Parathyroid adenoma (tissue), 2 donors: ENCODE measurements at regions not wholly inside any gene's neighbourhood (a gene's known extent, or its start where the extent isn't known, plus 50 kb on each side); places are given as distances from the start of the nearest gene placed in this dataset.

Source experiments
- H2AFZ ChIP-seq: fragments of 300-600 bp; sonication (generic); one replicate; pipeline ENCODE4 v1.7.0; 2017; ENCODE audit warnings: antibody characterized with exemption, mild to moderate bottlenecking
- H3K27ac ChIP-seq: fragments of 300-600 bp; sonication (generic); one replicate; pipeline ENCODE4 v1.7.0; 2017
- H3K27me3 ChIP-seq: fragments of 300-600 bp; sonication (generic); one replicate; pipeline ENCODE4 v1.7.0; 2017; ENCODE audit warnings: low read length; ENCODE audit not compliant: control insufficient read depth, insufficient read depth
- H3K36me3 ChIP-seq: fragments of 300-600 bp; sonication (generic); one replicate; pipeline ENCODE4 v1.7.0; 2017; ENCODE audit warnings: low read length; ENCODE audit not compliant: control insufficient read depth, insufficient read depth
- H3K4me1 ChIP-seq: fragments of 300-600 bp; sonication (generic); one replicate; pipeline ENCODE4 v1.7.0; 2017; ENCODE audit warnings: control low read depth
- H3K4me2 ChIP-seq: fragments of 300-600 bp; sonication (generic); one replicate; pipeline ENCODE4 v1.7.0; 2017; ENCODE audit warnings: low read length
- H3K4me3 ChIP-seq: fragments of 300-600 bp; sonication (generic); one replicate; pipeline ENCODE4 v1.7.0; 2017; ENCODE audit warnings: low read depth, low read length
- H3K79me2 ChIP-seq: fragments of 300-600 bp; sonication (generic); one replicate; pipeline ENCODE4 v1.7.0; 2017; ENCODE audit warnings: control low read depth
- H3K9ac ChIP-seq: fragments of 300-600 bp; sonication (generic); one replicate; pipeline ENCODE4 v1.7.0; 2017; ENCODE audit warnings: mild to moderate bottlenecking
- H3K9me3 ChIP-seq: fragments of 300-600 bp; sonication (generic); one replicate; pipeline ENCODE4 v1.7.0; 2017; ENCODE audit warnings: low read length; ENCODE audit not compliant: control insufficient read depth
- CTCF ChIP-seq: fragments of 300-600 bp; sonication (generic); IDR thresholded peaks from one replicate; pipeline ENCODE4 v1.7.0; 2017; ENCODE audit warnings: antibody characterized with exemption, mild to moderate bottlenecking
- donor health status: primary hyperparathyroidism.

GRCh38 chr2:74051504-74051903 is 66.8 kb downstream of the TET3 start:
- Histone ChIP-seq H3K4me3 (no peak overlapping the region), H3K4me2 (no peak overlapping the region), H3K36me3 (no peaks in the 10 kb centered on the region), H3K9me3 (no peaks in the 10 kb centered on the region), H3K4me1 (no peaks in the 10 kb centered on the region), H3K27me3 (no peaks in the 10 kb centered on the region), H3K27ac (no peak overlapping the region), H3K79me2 (peaks cover 2% of the 10 kb centered on the region), H3K9ac (no peak overlapping the region), H2AFZ (no peak overlapping the region)
- no peak for TF ChIP-seq CTCF

GRCh38 chr2:74052732-74053710 is 68.3 kb downstream of the TET3 start:
- no peak for TF ChIP-seq CTCF
- no peak overlapping the region for H3K4me3 ChIP-seq

GRCh38 chr2:74053959-74054715 is 69.4 kb downstream of the TET3 start:
- Histone ChIP-seq H3K79me2 (peaks cover 2% of the 10 kb centered on the region), H2AFZ (no peak overlapping the region), H3K36me3 (no peaks in the 10 kb centered on the region), H3K27ac (no peak overlapping the region), H3K4me3 (no peak overlapping the region), H3K9ac (no peak overlapping the region), H3K4me2 (no peak overlapping the region), H3K27me3 (no peaks in the 10 kb centered on the region), H3K4me1 (no peaks in the 10 kb centered on the region), H3K9me3 (no peaks in the 10 kb centered on the region)
- TF ChIP-seq CTCF = no peak

More at GRCh38 chr2:74052732-74053710, 68.3 kb downstream of the TET3 start:
- Histone ChIP-seq H3K9me3 (no peaks in the 10 kb centered on the region), H3K9ac (no peak overlapping the region), H3K4me2 (no peak overlapping the region), H3K27ac (no peak overlapping the region), H2AFZ (no peak overlapping the region), H3K36me3 (no peaks in the 10 kb centered on the region), H3K27me3 (no peaks in the 10 kb centered on the region), H3K4me1 (no peaks in the 10 kb centered on the region), H3K79me2 (peaks cover 2% of the 10 kb centered on the region)

- no peak for TF ChIP-seq CTCF
- H3K79me2 ChIP-seq = peaks cover 2% of the 10 kb centered on the region
- H3K4me2 ChIP-seq = no peak overlapping the region
- H3K9me3 ChIP-seq = no peaks in the 10 kb centered on the region
- no peaks in the 10 kb centered on the region for H3K4me1 ChIP-seq
- H2AFZ ChIP-seq = no peak overlapping the region
- no peak overlapping the region for H3K4me3 ChIP-seq
- H3K27ac ChIP-seq = no peak overlapping the region
- H3K36me3 ChIP-seq = no peaks in the 10 kb centered on the region
- no peaks in the 10 kb centered on the region for H3K27me3 ChIP-seq
- no peak overlapping the region for H3K9ac ChIP-seq
Observed at GRCh38 chr2:74059137-74059775, 74.5 kb downstream of the TET3 start.
